ENCODE measurements at regions not wholly inside any gene's neighbourhood (a gene's known extent, or its start where the extent isn't known, plus 50 kb on each side); places are given as distances from the start of the nearest gene placed in this dataset.
"Not testable (repeated sequence)": the region's sequence is repeated elsewhere in the genome, so short reads cannot be mapped to it uniquely, and the experiment has no call there.

GRCh38 chr3:71926616-71927015, 141.7 kb upstream of the PROK2 start:
- no peak for DNase-seq

DNA sequence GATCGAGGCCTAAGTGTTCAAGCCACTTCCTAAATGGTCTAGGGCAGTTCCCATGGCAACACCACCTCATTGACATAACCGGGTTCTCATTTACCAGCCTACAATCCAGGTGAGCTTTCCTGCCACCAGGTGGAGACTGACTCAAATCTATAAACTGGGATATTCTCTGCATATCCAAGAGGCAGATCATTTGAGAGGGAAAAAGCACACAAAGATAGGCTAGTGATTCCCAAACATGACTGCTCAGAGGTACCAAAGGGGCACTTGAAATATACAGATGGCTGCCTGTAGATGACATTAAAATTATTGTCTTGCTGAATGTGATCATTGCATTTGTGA, 141.3 kb upstream of the PROK2 start:
- peak; percentile 36 for DNase-seq

DNA sequence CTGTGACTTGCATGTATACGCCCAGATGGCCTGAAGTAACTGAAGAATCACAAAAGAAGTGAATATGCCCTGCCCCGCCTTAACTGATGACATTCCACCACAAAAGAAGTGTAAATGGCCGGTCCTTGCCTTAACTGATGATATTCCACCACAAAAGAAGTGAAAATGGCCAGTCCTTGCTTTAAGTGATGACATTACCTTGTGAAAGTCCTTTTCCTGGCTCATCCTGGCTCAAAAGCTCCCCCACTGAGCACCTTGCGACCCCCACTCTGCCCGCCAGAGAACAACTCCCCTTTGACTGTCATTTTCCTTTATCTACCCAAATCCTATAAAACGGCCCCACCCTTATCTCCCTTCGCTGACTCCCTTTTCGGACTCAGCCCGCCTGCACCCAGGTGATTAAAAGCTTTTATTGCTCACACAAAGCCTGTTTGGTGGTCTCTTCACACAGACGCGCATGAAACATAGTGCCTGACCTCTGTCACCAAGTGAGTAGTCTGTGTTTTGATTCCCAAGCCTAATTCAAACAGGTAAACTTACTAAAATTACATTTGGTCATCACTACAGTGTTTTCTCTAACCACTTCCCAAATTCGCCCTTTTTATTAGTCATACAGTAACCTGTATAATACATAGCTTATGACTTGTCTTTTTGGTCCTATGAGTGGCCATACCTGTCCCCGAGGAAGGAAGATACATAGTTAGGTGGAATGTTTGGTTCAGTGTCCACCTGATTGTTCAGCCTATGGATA, 140.7 kb upstream of the PROK2 start:
- not testable (repeated sequence) for DNase-seq

DNA sequence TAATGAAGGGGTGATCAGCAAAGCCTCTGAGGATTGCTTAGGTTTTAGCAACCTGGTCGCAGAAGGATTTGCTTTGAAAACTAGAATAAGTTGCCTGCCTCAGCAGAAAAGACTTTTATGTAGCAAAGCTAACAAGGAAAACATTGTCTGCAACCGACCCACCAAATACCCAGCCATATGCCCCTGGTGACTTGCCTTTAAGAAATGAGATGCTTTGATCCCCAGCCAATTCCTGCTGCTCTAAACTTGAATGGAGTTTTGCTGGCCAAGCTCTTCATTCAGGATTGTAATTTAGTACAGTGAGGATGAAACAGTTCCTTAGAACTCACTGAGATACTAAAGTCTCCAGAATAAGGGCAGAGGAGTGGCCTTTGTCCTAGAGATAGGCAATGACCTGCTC, 139.8 kb upstream of the PROK2 start:
- no peak for DNase-seq

- DNase-seq = no peak
Observed at GRCh38 chr3:71921036-71921435, 136.1 kb upstream of the PROK2 start.

DNA sequence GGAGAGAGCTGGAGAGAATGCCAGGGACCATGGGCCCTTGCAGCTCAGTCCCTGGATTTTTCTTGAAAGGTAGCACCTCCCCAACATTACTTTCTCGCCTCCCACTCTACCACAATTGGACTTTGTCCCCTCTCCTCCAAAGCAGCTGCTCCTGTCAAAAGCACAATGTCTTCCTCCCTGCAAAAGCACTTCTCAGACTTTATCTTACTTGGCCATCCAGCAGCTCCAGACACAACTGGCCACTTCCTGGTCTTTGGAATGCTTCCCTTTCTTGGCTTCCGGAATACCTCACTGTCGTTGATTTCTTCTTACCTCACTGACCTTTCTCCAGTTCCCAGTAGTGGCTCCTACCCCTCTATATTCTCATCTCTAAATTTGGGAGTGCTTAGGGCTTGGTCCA, 134.6 kb upstream of the PROK2 start:
- no peak for DNase-seq

- no peak for DNase-seq
Observed at GRCh38 chr3:71917545-71917944, 132.6 kb upstream of the PROK2 start.

GRCh38 chr3:71916747-71917369, 131.9 kb upstream of the PROK2 start:
- no peak for DNase-seq

DNA sequence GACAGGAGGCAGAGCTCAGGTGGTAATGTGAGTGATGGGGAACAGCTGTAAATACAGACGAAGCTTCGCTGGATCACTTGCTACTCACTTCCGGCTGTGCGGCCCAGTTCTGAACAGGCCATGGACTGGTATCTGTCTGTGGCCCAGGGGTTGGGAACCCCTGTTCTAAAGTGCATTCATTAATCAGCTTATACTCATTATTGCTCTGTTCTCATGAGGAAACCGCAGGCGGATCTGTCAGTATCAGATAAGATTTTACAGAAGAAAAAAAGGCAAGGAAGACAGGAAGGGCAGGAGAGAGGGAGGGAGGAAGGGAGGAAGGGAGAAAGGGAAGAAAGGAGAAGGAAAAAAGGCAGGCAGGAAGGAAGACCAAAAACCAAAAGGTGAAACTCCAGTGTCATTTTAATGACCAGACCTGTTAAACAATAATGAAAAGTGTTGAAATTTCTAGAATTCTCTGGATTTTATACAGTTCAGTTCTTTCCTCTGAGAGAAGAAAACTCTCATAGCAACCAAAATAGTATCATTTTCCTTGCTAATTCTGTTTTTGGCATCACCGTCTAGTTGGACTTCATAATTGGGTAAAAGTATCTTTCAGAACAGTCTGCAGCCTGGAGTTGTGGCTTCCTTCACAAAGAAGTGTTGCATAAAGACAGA, 128.0 kb upstream of the PROK2 start:
- no peak for DNase-seq

DNA sequence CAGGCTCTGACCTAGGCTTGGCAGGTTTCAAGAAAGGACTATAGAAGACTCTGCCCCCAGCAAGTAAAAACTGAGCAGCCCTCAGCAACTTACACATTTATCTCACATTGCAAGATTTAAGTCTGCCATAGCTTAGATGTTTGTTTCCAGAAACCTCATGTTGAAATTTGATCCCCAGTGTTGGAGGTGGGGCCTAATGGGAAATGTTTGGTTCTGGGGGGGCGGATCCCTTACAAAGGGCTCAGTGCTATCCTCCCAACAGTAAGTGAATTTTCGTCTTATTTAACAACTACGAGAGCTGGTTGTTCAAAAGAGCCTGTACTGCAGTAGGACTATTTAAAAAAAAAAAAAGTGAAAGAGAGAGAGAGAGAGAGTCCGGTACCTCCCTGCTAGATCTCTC, 125.2 kb upstream of the PROK2 start:
- no peak for DNase-seq

DNA sequence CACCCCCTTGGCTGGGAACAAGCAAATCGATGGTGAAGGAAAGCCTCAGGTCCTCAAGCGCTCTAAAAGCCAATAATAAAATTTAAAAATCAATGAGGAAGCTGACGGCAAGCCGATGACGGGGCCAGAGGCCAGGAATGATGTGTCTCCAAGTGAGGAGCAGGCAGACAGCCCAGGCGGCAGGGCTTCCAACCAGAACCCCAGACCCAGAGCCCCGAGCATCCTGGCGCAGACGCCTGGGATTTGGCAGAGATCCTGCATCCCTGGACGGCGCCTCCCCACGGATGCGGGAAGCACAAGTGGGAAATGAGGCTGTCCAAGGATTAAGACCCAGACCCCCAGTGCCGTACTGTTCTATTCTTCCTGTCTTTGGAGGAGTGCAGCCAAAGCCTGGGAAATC, 123.0 kb upstream of the PROK2 start:
- no peak for DNase-seq

DNA sequence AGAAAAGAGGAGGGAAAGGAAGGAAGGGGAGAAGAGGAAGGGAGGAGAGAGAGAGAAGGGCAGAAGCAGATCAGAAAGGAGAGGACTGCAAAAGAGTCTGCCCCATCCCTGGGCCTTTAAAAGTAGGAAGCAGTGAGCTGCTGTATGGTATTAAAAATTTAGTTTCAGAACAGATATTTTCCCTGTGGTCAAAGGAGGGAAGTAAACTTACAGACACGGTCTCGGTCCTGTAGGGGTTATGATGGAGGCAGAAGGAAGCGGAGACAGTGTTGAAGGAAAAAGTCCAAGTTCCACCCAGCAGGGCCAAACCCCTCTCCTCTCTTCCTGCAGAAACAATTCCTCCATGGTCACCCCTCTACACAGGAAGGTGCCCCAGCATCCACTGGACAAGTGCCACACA, 122.0 kb upstream of the PROK2 start:
- DNase-seq = no peak

DNA sequence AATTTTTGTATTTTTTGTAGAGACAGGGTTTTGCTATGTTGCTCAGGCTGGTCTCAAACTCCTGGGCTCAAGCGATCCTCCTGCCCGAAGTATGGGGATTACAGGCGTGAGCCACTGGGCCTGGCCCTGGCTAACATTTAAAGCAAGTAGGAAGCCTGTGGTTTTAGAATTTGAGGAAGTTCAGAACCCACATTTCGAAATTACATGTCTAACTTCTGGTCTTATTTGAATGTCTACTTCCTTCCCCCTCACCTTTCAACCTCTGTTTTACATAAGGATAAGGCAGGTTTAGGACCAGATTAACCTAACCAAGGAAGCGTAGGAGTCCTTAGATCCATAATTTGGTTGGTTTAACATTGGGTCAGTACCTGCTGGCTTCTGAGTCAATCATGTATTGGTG, 120.5 kb upstream of the PROK2 start:
- no peak for DNase-seq

- DNase-seq = no peak
Observed at GRCh38 chr3:71903936-71904335, 119.0 kb upstream of the PROK2 start.

- no peak for DNase-seq
Observed at GRCh38 chr3:71903112-71903495, 118.2 kb upstream of the PROK2 start.

DNA sequence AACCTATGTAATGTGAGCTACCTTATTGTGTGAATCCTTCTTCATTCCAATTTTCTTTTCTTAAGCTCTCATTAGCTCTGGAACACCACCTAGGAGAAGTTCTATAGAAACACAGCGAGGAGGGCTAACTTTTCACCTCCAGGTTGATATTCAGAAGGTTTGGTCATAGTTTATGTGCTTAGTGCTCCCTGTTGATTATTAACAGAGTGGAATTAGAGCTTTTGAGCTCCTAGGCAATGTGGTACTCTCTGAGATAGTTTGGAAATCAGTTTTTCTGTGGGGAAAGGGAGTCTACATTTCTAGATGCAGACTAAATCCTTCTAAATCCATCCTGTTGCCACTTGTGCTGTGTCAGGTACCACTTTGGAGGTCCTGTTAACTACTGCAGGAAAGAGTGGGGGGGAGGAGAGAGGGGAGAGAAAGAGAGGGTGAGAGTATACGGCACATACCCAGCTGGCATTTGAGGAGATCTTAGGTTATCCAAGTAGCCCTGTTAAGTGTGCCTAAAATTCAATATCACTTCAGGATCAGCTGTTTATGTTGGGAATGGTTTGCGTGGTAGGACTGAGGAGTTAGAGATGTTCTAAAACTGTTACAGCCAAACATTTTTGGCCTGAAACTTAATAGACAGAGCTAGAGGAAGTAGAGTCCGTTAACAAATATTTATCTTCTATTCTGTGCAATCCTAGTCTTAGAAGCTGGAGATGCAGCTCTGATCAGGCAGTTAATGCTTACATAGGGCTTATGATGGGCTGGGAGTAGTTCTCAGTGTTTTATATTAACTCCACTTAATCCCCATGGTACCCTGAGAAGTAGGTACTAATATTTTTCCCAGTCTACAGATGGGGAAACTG, 117.5 kb upstream of the PROK2 start:
- DNase-seq = no peak

DNA sequence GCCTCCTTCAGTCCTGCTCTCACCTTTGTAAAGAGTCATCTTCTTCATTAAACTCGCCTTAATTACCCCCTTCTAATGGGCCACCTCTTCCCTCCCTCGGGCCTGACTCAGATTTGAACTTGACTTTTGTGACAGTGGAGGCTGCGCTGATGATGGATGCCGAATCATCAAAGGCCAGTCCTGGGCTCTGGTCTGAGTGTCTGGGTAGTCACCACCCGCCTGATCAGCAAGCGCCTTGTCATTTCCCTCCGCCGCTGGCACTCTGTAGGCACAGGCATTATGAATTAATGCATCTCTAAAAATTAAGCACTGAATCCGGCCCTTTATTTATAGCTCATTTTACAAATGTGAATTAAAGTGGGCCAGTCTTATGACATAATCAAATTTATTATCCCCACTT, 116.7 kb upstream of the PROK2 start:
- DNase-seq = no peak

- DNase-seq = no peak
Observed at GRCh38 chr3:71900057-71900456, 115.1 kb upstream of the PROK2 start.

- no peak for DNase-seq
Observed at GRCh38 chr3:71896751-71897150, 111.8 kb upstream of the PROK2 start.

- no peak for DNase-seq
Observed at GRCh38 chr3:71893702-71894479, 108.9 kb upstream of the PROK2 start.

- no peak for DNase-seq
Observed at GRCh38 chr3:71893122-71893521, 108.2 kb upstream of the PROK2 start.

GRCh38 chr3:71891483-71891882, 106.5 kb upstream of the PROK2 start:
- no peak for DNase-seq

All from NCI-H2107 (cell line).